ENCODE measurements at regions not wholly inside any gene's neighbourhood (a gene's known extent, or its start where the extent isn't known, plus 50 kb on each side); places are given as distances from the start of the nearest gene placed in this dataset.
A peak's percentile ranks its signal among the peaks of the same experiment; 100 is the strongest.

DNA sequence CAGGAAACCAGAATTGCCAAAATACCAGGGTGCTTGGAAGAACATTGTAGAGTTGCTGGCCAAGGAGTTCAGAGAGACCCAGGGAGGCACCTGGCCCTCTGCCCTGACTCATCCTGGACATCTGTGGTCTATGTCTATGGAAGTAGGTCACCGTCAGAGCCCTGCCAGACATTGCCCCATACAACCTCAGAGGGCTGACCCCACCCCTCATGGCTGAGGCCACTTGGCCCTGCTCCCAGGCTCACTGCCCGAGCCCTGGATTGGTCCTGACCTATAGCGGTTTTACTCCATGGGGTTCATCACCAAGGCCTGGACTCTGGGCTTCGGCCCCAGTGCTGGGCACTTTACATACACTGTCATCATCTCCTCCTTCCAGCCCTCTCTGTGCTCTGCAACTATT lies 233.1 kb downstream of the PTPRU start (continued):
- TF ChIP-seq, protein P1, sequence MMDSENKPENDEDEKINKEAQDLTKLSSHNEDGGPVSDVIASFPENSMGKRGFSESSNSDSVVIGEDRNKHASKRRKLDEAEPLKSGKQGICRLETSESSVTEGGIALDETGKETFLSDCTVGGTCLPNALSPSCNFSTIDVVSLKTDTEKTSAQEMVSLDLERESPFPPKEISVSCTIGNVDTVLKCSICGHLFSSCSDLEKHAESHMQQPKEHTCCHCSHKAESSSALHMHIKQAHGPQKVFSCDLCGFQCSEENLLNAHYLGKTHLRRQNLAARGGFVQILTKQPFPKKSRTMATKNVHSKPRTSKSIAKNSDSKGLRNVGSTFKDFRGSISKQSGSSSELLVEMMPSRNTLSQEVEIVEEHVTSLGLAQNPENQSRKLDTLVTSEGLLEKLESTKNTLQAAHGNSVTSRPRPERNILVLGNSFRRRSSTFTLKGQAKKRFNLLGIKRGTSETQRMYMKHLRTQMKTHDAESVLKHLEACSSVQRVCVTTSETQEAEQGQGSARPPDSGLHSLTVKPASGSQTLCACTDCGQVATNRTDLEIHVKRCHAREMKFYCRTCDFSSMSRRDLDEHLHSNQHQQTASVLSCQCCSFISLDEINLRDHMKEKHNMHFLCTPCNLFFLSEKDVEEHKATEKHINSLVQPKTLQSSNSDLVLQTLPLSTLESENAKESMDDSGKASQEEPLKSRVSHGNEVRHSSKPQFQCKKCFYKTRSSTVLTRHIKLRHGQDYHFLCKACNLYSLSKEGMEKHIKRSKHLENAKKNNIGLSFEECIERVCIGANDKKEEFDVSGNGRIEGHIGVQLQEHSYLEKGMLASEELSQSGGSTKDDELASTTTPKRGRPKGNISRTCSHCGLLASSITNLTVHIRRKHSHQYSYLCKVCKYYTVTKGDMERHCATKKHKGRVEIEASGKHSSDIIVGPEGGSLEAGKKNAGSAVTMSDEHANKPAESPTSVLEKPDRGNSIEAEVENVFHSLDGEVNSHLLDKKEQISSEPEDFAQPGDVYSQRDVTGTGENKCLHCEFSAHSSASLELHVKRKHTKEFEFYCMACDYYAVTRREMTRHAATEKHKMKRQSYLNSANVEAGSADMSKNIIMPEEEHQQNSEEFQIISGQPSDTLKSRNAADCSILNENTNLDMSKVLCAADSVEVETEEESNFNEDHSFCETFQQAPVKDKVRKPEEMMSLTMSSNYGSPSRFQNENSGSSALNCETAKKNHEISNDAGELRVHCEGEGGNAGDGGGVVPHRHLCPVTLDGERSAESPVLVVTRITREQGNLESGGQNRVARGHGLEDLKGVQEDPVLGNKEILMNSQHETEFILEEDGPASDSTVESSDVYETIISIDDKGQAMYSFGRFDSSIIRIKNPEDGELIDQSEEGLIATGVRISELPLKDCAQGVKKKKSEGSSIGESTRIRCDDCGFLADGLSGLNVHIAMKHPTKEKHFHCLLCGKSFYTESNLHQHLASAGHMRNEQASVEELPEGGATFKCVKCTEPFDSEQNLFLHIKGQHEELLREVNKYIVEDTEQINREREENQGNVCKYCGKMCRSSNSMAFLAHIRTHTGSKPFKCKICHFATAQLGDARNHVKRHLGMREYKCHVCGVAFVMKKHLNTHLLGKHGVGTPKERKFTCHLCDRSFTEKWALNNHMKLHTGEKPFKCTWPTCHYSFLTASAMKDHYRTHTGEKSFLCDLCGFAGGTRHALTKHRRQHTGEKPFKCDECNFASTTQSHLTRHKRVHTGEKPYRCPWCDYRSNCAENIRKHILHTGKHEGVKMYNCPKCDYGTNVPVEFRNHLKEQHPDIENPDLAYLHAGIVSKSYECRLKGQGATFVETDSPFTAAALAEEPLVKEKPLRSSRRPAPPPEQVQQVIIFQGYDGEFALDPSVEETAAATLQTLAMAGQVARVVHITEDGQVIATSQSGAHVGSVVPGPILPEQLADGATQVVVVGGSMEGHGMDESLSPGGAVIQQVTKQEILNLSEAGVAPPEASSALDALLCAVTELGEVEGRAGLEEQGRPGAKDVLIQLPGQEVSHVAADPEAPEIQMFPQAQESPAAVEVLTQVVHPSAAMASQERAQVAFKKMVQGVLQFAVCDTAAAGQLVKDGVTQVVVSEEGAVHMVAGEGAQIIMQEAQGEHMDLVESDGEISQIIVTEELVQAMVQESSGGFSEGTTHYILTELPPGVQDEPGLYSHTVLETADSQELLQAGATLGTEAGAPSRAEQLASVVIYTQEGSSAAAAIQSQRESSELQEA (CRISPR knock-in tag; IDR thresholded peaks at IDR 0.05; ENCODE audit: not compliant biosample characterization) = no peak
- no peak for TF ChIP-seq JARID2 (CRISPR knock-in tag; IDR thresholded peaks at IDR 0.05; ENCODE audit: insufficient replicate concordance)
- no peak for TF ChIP-seq NFE2 (CRISPR knock-in tag; IDR thresholded peaks at IDR 0.05)
- TF ChIP-seq ZNF124 (CRISPR knock-in tag; IDR thresholded peaks at IDR 0.05) = no peak
- no peak for TF ChIP-seq KMT2A (CRISPR knock-in tag; IDR thresholded peaks at IDR 0.05)
- no peak for TF ChIP-seq ZNF503 (CRISPR knock-in tag; IDR thresholded peaks at IDR 0.05)
- TF ChIP-seq BCL6 (CRISPR knock-in tag; IDR thresholded peaks at IDR 0.05) = peak; percentile 30; the same call in 1 of the 2 replicates
- TF ChIP-seq ZNF615 (CRISPR knock-in tag; IDR thresholded peaks at IDR 0.05; ENCODE audit: borderline replicate concordance) = no peak
- TF ChIP-seq SATB2 (CRISPR knock-in tag; IDR thresholded peaks at IDR 0.05) = no peak
- TF ChIP-seq TARDBP (CRISPR knock-in tag; IDR thresholded peaks at IDR 0.05) = no peak
- peak; percentile 44 for TF ChIP-seq SKI (IDR thresholded peaks at IDR 0.05; ENCODE audit: partially characterized antibody)
- 0 out of 2 replicates have a peak, but pooled peaks have one; percentile 14 for TF ChIP-seq HDAC2 (CRISPR knock-in tag; IDR thresholded peaks at IDR 0.05)
- no peak for TF ChIP-seq CBX5 (CRISPR knock-in tag; IDR thresholded peaks at IDR 0.05; ENCODE audit: borderline replicate concordance)
- TF ChIP-seq ZBTB20 (CRISPR knock-in tag; IDR thresholded peaks at IDR 0.05; ENCODE audit: borderline replicate concordance, low read depth) = no peak
- no peak for TF ChIP-seq ADNP (CRISPR knock-in tag; IDR thresholded peaks at IDR 0.05)
- peak; percentile 37; the same call in 1 of the 2 replicates for TF ChIP-seq FOSL2 (CRISPR knock-in tag; IDR thresholded peaks at IDR 0.05)
- TF ChIP-seq KLF16 (CRISPR knock-in tag; IDR thresholded peaks at IDR 0.05) = no peak
- no peak for TF ChIP-seq ZNF572 (CRISPR knock-in tag; IDR thresholded peaks at IDR 0.05)
- no peak for TF ChIP-seq USF2 (IDR thresholded peaks at IDR 0.05; ENCODE audit: low read depth, low read length)
- TF ChIP-seq USF2 (CRISPR knock-in tag; IDR thresholded peaks at IDR 0.05; ENCODE audit: borderline replicate concordance) = no peak
